ENCODE measurements at regions not wholly inside any gene's neighbourhood (a gene's known extent, or its start where the extent isn't known, plus 50 kb on each side); places are given as distances from the start of the nearest gene placed in this dataset.

DNA sequence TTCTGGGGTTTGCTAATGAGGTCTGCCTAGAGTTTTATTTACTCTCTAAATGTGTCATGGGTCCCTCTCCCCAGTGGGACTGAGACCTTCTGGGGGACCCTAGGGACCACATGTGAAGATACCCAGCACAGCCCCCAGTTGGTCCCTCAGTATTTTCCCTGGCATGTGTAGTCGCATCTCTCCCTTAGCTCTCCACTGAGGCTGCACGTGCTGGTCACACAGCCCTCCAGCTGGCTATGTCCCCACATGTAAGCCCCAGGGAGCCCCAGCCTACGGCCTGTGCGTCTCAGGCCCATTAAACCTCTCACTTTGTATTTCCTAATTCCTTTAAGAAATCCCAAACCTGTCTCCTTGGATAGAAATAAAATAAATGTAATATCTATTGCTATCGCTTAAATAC, 189.6 kb upstream of the TSHZ3 start:
- H3K4me3 ChIP-seq (ENCODE audit: low read length): no peak overlapping the region
- TF ChIP-seq, protein P1, sequence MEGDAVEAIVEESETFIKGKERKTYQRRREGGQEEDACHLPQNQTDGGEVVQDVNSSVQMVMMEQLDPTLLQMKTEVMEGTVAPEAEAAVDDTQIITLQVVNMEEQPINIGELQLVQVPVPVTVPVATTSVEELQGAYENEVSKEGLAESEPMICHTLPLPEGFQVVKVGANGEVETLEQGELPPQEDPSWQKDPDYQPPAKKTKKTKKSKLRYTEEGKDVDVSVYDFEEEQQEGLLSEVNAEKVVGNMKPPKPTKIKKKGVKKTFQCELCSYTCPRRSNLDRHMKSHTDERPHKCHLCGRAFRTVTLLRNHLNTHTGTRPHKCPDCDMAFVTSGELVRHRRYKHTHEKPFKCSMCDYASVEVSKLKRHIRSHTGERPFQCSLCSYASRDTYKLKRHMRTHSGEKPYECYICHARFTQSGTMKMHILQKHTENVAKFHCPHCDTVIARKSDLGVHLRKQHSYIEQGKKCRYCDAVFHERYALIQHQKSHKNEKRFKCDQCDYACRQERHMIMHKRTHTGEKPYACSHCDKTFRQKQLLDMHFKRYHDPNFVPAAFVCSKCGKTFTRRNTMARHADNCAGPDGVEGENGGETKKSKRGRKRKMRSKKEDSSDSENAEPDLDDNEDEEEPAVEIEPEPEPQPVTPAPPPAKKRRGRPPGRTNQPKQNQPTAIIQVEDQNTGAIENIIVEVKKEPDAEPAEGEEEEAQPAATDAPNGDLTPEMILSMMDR (IDR thresholded peaks at IDR 0.05; ENCODE audit: insufficient read depth, low read depth, low read length, missing control alignments): no peak
- DNase-seq (ENCODE audit: low read depth): no peak

DNA sequence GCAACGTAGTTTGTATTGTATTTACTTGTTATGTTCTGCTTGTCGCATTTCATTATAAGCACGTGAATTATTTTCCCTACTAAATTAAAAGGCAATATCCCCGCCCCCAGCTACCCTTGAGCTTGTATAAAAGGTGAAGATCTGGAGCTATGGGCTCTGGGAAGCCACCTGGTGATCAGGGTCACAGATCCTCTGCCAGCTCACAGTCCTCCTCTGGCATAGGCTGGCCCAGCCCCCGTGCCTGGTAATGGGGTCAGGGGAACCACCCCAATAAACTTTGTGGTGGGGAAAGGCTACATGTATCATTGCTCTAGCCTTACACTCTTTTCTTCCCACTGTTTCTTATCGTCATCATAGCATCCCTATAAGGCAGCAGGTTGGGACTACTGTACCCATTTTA, 190.2 kb upstream of the TSHZ3 start:
- TF ChIP-seq, protein P1 (IDR thresholded peaks at IDR 0.05; ENCODE audit: insufficient read depth, low read depth, low read length, missing control alignments): no peak
- no peak for DNase-seq (ENCODE audit: low read depth)
- no peak overlapping the region for H3K4me3 ChIP-seq (ENCODE audit: low read length)

DNA sequence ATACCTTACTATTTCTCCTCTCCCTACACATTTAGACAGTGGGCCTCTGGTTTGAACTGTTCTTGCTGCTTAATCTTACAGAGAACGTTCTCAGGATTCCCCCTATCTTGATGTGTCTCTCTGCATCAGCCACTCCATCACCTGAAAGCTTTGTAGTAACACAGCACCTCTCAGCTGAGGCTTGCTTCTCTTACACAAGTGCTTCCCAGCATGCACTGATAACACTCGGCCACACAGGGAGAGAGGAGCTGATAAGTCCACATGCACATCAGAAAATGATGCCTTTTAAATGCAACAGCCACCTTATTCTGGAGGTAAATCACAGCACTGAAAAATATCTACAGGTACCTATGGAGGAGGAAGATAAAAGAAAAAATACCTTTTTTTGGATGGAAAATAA, 192.2 kb upstream of the TSHZ3 start:
- TF ChIP-seq, protein P1 (IDR thresholded peaks at IDR 0.05; ENCODE audit: insufficient read depth, low read depth, low read length, missing control alignments): no peak
- DNase-seq (ENCODE audit: low read depth): no peak
- no peak overlapping the region for H3K4me3 ChIP-seq (ENCODE audit: low read length)

DNA sequence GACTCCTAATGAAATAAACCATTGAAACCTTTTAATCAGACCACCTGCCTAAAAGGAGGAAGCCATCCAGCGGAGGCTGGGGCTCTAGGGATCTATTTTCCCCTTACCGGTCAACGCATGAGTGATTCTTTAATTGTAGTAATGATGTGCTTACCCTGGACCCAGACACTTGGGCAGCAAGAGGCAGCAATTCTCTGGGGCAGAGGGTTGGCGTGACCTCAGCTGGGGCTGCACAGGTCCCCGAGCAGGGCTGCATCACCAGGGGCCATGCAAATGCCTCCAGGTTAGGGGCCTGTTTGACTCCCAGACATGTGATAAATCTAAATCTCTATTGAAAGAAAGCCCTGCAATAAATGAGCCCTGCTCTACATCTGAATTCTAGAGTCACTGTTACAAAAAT, 194.2 kb upstream of the TSHZ3 start:
- DNase-seq (ENCODE audit: low read depth): no peak

DNA sequence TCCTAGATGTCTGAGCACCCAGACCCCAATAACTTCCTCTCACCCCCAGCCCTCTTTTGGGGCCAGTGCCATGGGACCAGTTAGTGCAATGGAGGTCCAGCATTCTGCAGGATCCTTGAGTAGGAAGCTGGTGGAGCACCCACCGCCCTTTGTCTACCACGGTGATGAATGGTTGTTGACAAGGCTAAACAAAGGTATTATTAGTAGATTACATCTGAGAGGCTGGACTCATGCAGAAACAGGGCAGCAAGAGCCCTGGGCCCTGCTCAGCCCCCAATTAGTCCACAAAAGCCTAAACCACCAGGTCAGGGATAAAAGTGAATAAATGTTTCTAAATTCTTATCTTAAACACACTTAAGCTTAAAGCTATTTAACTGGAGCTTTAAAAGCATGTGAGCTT, 196.5 kb upstream of the TSHZ3 start:
- H3K4me3 ChIP-seq (ENCODE audit: low read length): no peak overlapping the region
- DNase-seq (ENCODE audit: low read depth): no peak
- TF ChIP-seq, protein P1 (IDR thresholded peaks at IDR 0.05; ENCODE audit: insufficient read depth, low read depth, low read length, missing control alignments): no peak

More for the DNA sequence above, 194.2 kb upstream of the TSHZ3 start:
- TF ChIP-seq, protein P1 (IDR thresholded peaks at IDR 0.05; ENCODE audit: insufficient read depth, low read depth, low read length, missing control alignments): no peak
- no peak overlapping the region for H3K4me3 ChIP-seq (ENCODE audit: low read length)

DNA sequence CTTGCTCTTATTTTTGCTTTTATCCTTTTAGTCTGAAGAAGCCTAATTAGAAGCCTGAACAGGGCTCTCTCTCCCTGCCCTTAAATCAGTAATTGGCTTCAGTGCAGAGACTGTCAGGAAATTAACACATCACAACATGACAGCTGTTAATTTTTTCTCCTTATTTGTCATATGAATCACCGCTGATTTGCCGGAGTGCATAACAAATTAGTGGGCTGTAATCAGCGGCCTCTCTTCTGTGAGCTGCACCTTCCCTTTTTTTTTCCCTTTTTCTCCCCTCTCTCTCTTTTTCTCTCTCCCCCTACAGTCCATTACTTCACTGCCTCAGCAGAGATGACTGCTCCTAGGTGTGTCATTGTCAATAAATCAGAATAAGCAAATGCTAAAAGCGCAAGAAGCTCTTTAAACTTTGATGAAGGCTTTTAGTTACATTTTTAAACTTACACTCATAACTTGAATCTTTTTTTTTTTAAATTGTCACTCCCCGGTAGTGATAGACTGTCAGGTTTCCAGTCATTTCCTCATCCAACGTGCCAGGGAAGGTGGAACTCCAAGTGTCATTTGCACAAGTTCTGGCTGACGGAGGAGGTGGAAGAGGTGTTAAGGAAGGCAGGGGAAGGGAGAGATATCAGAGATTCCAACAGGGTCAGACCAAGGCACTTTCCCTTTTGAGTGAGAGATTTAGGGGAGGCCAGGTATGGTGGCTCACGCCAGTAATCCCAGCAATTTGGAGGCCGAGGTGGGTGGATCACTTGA, 197.1 kb upstream of the TSHZ3 start:
- H3K4me3 ChIP-seq (ENCODE audit: low read length): no peak overlapping the region
- no peak for DNase-seq (ENCODE audit: low read depth)
- TF ChIP-seq, protein P1 (IDR thresholded peaks at IDR 0.05; ENCODE audit: insufficient read depth, low read depth, low read length, missing control alignments): no peak

DNA sequence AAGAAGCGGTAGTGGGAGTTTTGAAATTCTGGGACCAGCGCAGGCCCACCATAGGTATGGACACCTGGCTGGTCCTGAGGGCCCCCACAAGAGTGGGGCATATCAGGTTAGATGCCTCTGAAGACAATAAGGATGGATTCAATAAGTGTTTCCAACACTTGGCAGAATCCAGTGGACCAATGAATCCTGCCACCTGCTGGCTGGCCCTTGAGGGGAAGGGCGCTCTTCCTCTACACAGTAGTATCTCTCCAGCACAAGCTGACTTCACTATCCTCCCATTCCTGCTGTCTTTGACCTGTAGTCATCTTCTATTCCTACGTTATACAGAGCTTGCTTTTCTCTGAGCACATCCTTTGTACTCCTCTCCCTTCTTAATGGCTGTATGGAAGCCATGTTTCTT, 199.7 kb upstream of the TSHZ3 start:
- TF ChIP-seq, protein P1 (IDR thresholded peaks at IDR 0.05; ENCODE audit: insufficient read depth, low read depth, low read length, missing control alignments): no peak
- DNase-seq (ENCODE audit: low read depth): peak; percentile 9
- no peak overlapping the region for H3K4me3 ChIP-seq (ENCODE audit: low read length)

Data from epithelial cell of esophagus (primary cell).